Adrenal gland (tissue), 9 donors: ENCODE measurements at regions not wholly inside any gene's neighbourhood (a gene's known extent, or its start where the extent isn't known, plus 50 kb on each side); places are given as distances from the start of the nearest gene placed in this dataset.

Experiments
- DNase-seq, 7 donors: peaks; one replicate each; pipeline ENCODE4 v3.0.0-alpha.2; 2019 to 2020
- H3K27ac ChIP-seq, 5 donors: fragments of 200-600 bp; sonication (generic) in 4 of 5; 1 replicate in 3 of 5; 2 replicates in 2 of 5; pipeline versions ENCODE4 v1.5.1 to v1.8.0; 2016 to 2020; ENCODE audit warnings: mild to moderate bottlenecking in 1 of 5
- H3K27me3 ChIP-seq: fragments of 200-600 bp; 2 replicates; pipeline ENCODE4 v1.8.0; 2021
- H3K36me3 ChIP-seq, 2 donors: fragments of 200-600 bp; replicated peaks in 1 of 2; 1 replicate in 1 of 2; 2 replicates in 1 of 2; pipeline versions ENCODE4 v1.5.1 to v1.8.0; 2018 to 2022
- H3K4me1 ChIP-seq, 2 donors: fragments of 200-600 bp; replicated peaks in 1 of 2; 1 replicate in 1 of 2; 2 replicates in 1 of 2; pipeline versions ENCODE4 v1.5.1 to v1.8.0; 2018 to 2021
- H3K4me3 ChIP-seq, 4 donors: fragments of 200-600 bp; sonication (generic) in 3 of 4; one replicate each; pipeline ENCODE4 v1.5.1; 2016 to 2018
- H3K9me3 ChIP-seq, 3 donors: fragments of 200-600 bp; sonication (generic) in 1 of 3; replicated peaks in 1 of 3; 1 replicate in 2 of 3; 2 replicates in 1 of 3; pipeline versions ENCODE4 v1.5.1 to v1.8.0; 2016 to 2021
- CTCF ChIP-seq, 6 experiments: fragments of 450-650 bp in 4 of 6; fragments of 200-600 bp in 2 of 6; sonication (generic) in 1 of 6; IDR thresholded peaks; 1 replicate in 5 of 6; 2 replicates in 1 of 6; pipeline versions ENCODE4 v1.5.1 to v1.8.0; 2016 to 2021; ENCODE audit warnings: antibody characterized with exemption in 6 of 6, mild to moderate bottlenecking in 2 of 6, moderate library complexity in 1 of 6
- POLR2A ChIP-seq, 2 donors: fragments of 450-650 bp; IDR thresholded peaks; one replicate each; pipeline ENCODE4 v1.6.1; 2017; ENCODE audit warnings: antibody characterized with exemption in 2 of 2, mild to moderate bottlenecking in 2 of 2, moderate library complexity in 1 of 2
- WGBS, 4 donors: extraction: QIAGEN DNeasy Blood & Tissue Kit in 2 of 4; methylation state at CpG; one replicate each; pipeline versions ENCODE4 v1.1.5 to v1.1.7; 2013 to 2017; 5-methylcytosine and 5-hydroxymethylcytosine counted together
- intact Hi-C, 2 donors: fragments of 100-400 bp; cut with DNase I; formaldehyde crosslinking; loops; one replicate each; pipeline versions ENCODE4 v1.14.1 to v1.15.0; 2022 to 2023
- donor health status: healthy with polysubstance abuse.
- donor health status: Bipolar disorder and iron deficiency.
- donor health status: DM: yes; HTN: yes; CAD: no.
- donor health status: DM: no; HTN: no; CAD: no.
- donor health status: DM: no; HTN: no; CAD: no.

- no peak overlapping the region for H3K27ac ChIP-seq
- no peaks in the 10 kb centered on the region for H3K36me3 ChIP-seq
- no peaks in the 10 kb centered on the region for H3K9me3 ChIP-seq
- no peak for DNase-seq
- intact Hi-C loops = no loop called here
- no peaks in the 10 kb centered on the region for H3K27me3 ChIP-seq
- TF ChIP-seq POLR2A (IDR thresholded peaks at IDR 0.05) (no peak), CTCF (IDR thresholded peaks at IDR 0.05) (no peak)
- 76 to 89% (median 79%) methylated on average over 2 of the region's 2 CpGs for WGBS, 4 donors
- no peaks in the 10 kb centered on the region for H3K4me1 ChIP-seq
- H3K4me3 ChIP-seq = no peak overlapping the region
Measured at GRCh38 chrX:97797076-97797475, 913.4 kb downstream of the RPA4 start.

- no peak for DNase-seq
- no peak for TF ChIP-seq POLR2A (IDR thresholded peaks at IDR 0.05)
- TF ChIP-seq CTCF (IDR thresholded peaks at IDR 0.05) = no peak
- intact Hi-C loops = no loop called here
- 84 to 95% (median 90%) methylated on average over 3 of the region's 3 CpGs for WGBS, 4 donors
- Histone ChIP-seq H3K27me3 (no peaks in the 10 kb centered on the region), H3K9me3 (no peaks in the 10 kb centered on the region), H3K36me3 (no peaks in the 10 kb centered on the region), H3K4me3 (no peak overlapping the region), H3K4me1 (no peaks in the 10 kb centered on the region), H3K27ac (no peak overlapping the region)
Measured at GRCh38 chrX:97806238-97806637, 922.5 kb downstream of the RPA4 start.

- H3K27ac ChIP-seq = no peak overlapping the region
- no peak for TF ChIP-seq CTCF (IDR thresholded peaks at IDR 0.05)
- no peak for TF ChIP-seq POLR2A (IDR thresholded peaks at IDR 0.05)
- intact Hi-C loops = no loop called here
- WGBS, 4 donors = 78 to 91% (median 88%) methylated on average over 2 of the region's 2 CpGs
- no peaks in the 10 kb centered on the region for H3K4me1 ChIP-seq
- no peaks in the 10 kb centered on the region for H3K9me3 ChIP-seq
- H3K27me3 ChIP-seq = no peaks in the 10 kb centered on the region
- H3K36me3 ChIP-seq = no peaks in the 10 kb centered on the region
- no peak overlapping the region for H3K4me3 ChIP-seq
- DNase-seq = no peak
Measured at GRCh38 chrX:97806946-97807345, 923.2 kb downstream of the RPA4 start.

- WGBS, 4 donors = 77 to 83% (median 79%) methylated on average over 2 of the region's 2 CpGs
- no peak overlapping the region for H3K4me3 ChIP-seq
- no peaks in the 10 kb centered on the region for H3K9me3 ChIP-seq
- no peak overlapping the region for H3K27ac ChIP-seq
- DNase-seq = no peak
- intact Hi-C loops = no loop called here
- no peaks in the 10 kb centered on the region for H3K4me1 ChIP-seq
- no peaks in the 10 kb centered on the region for H3K36me3 ChIP-seq
- H3K27me3 ChIP-seq = peaks cover 13% of the 10 kb centered on the region
- TF ChIP-seq CTCF (IDR thresholded peaks at IDR 0.05) (no peak), POLR2A (IDR thresholded peaks at IDR 0.05) (no peak)
Measured at GRCh38 chrX:97820170-97820569, 936.5 kb downstream of the RPA4 start.
